DND-41 (cell line): ENCODE measurements at regions not wholly inside any gene's neighbourhood (a gene's known extent, or its start where the extent isn't known, plus 50 kb on each side); places are given as distances from the start of the nearest gene placed in this dataset.

Source experiments
- ATAC-seq: fragments of 200-7000 bp; cut with Tn5 transposase; 3 replicates; pipeline ENCODE4 v1.9.1; 2021; ENCODE audit warnings: low read depth; ENCODE audit not compliant: insufficient read depth
- DNase-seq: peaks from one replicate; pipeline ENCODE4 v3.0.0-alpha.2; 2020
- H2AFZ ChIP-seq: 2 replicates; pipeline ENCODE4 v1.6.0; 2012; ENCODE audit warnings: low read depth, low read length
- H3K27ac ChIP-seq: 2 replicates; pipeline ENCODE4 v1.5.1; 2012; ENCODE audit warnings: low read length, inconsistent platforms
- H3K27me3 ChIP-seq: fragments of 200-600 bp; sonication (generic); 2 replicates; pipeline ENCODE4 v1.6.0; 2012; ENCODE audit warnings: low read length, mild to moderate bottlenecking, inconsistent platforms; ENCODE audit not compliant: insufficient read depth, poor library complexity
- H3K36me3 ChIP-seq: 2 replicates; pipeline ENCODE4 v1.5.1; 2012; ENCODE audit warnings: low read length, inconsistent platforms; ENCODE audit not compliant: insufficient read depth
- H3K4me1 ChIP-seq: 2 replicates; pipeline ENCODE4 v1.5.1; 2012; ENCODE audit warnings: mild to moderate bottlenecking, low read length; ENCODE audit not compliant: insufficient read depth
- H3K4me2 ChIP-seq: 2 replicates; pipeline ENCODE4 v1.6.0; 2012; ENCODE audit warnings: mild to moderate bottlenecking, moderate library complexity, low read length, inconsistent platforms; ENCODE audit not compliant: insufficient read depth
- H3K4me3 ChIP-seq, 2 experiments: fragments of 200-600 bp in 1 of 2; shearing (Covaris generic) in 1 of 2; 2 replicates each; pipeline ENCODE4 v1.5.1; 2012 to 2016; ENCODE audit warnings: inconsistent platforms in 2 of 2, low read length in 2 of 2, mild to moderate bottlenecking in 2 of 2, low read depth in 1 of 2, moderate library complexity in 1 of 2
- H3K79me2 ChIP-seq: 2 replicates; pipeline ENCODE4 v1.6.0; 2012; ENCODE audit warnings: low read length, inconsistent platforms; ENCODE audit not compliant: insufficient read depth
- H3K9ac ChIP-seq: 2 replicates; pipeline ENCODE4 v1.6.0; 2012; ENCODE audit warnings: low read depth, mild to moderate bottlenecking, inconsistent platforms, low read length, moderate library complexity
- H3K9me3 ChIP-seq: 2 replicates; pipeline ENCODE4 v1.5.1; 2012; ENCODE audit warnings: low read length, moderate library complexity, mild to moderate bottlenecking, inconsistent platforms; ENCODE audit not compliant: insufficient read depth, severe bottlenecking
- H4K20me1 ChIP-seq: 2 replicates; pipeline ENCODE4 v1.6.0; 2012; ENCODE audit warnings: low read length; ENCODE audit not compliant: insufficient read depth
- CTCF ChIP-seq: IDR thresholded peaks from 2 replicates; pipeline ENCODE4 v1.5.1; 2012; ENCODE audit warnings: borderline replicate concordance, low read length, moderate library complexity, mild to moderate bottlenecking; ENCODE audit not compliant: poor library complexity, severe bottlenecking; ENCODE audit errors: extremely low read depth
- EZH2 ChIP-seq: IDR thresholded peaks from 3 replicates; pipeline ENCODE4 v1.6.1; 2012; ENCODE audit warnings: borderline replicate concordance, low read depth, mild to moderate bottlenecking, moderate library complexity, low read length, inconsistent platforms; ENCODE audit not compliant: severe bottlenecking

- DNase-seq (no peak), ATAC-seq (no peak)
- no peak overlapping the region for H3K4me2 ChIP-seq
- H3K36me3 ChIP-seq, result no peaks in the 10 kb centered on the region
- H3K9me3 ChIP-seq, result peaks cover 4% of the 10 kb centered on the region
- H3K4me1 ChIP-seq, result no peaks in the 10 kb centered on the region
- no peaks in the 10 kb centered on the region for H3K79me2 ChIP-seq
- H3K27me3 ChIP-seq, result no peaks in the 10 kb centered on the region
- no peak overlapping the region for H3K27ac ChIP-seq
- TF ChIP-seq CTCF (no peak), EZH2 (no peak)
- no peak overlapping the region for H3K4me3 ChIP-seq
- no peaks in the 10 kb centered on the region for H4K20me1 ChIP-seq
- H2AFZ ChIP-seq, result no peak overlapping the region
- no peak overlapping the region for H3K9ac ChIP-seq
Measured at GRCh38 chr12:30428098-30428497, 267.6 kb downstream of the IPO8 start.

GRCh38 chr12:30427555-30427954, 268.1 kb downstream of the IPO8 start:
- Histone ChIP-seq H3K9ac (no peak overlapping the region), H3K4me1 (no peaks in the 10 kb centered on the region), H3K27me3 (no peaks in the 10 kb centered on the region), H3K36me3 (no peaks in the 10 kb centered on the region), H3K4me2 (no peak overlapping the region), H3K4me3 (no peak overlapping the region), H2AFZ (no peak overlapping the region), H4K20me1 (no peaks in the 10 kb centered on the region), H3K9me3 (peaks cover 4% of the 10 kb centered on the region), H3K27ac (no peak overlapping the region), H3K79me2 (no peaks in the 10 kb centered on the region)
- no peak for TF ChIP-seq EZH2
- no peak for ATAC-seq
- DNase-seq, result no peak

GRCh38 chr12:30425445-30425844, 270.2 kb downstream of the IPO8 start:
- H3K79me2 ChIP-seq, result no peaks in the 10 kb centered on the region
- H3K36me3 ChIP-seq, result no peaks in the 10 kb centered on the region
- H2AFZ ChIP-seq, result no peak overlapping the region
- no peaks in the 10 kb centered on the region for H3K4me1 ChIP-seq
- H3K4me3 ChIP-seq, result no peak overlapping the region
- no peak for TF ChIP-seq EZH2
- TF ChIP-seq CTCF, result no peak
- DNase-seq (no peak), ATAC-seq (no peak)
- H3K9me3 ChIP-seq, result peaks cover 4% of the 10 kb centered on the region
- no peaks in the 10 kb centered on the region for H4K20me1 ChIP-seq
- H3K4me2 ChIP-seq, result no peak overlapping the region
- no peaks in the 10 kb centered on the region for H3K27me3 ChIP-seq
- no peak overlapping the region for H3K9ac ChIP-seq
- no peak overlapping the region for H3K27ac ChIP-seq

- no peak for ATAC-seq
- Histone ChIP-seq H3K9me3 (peaks cover 4% of the 10 kb centered on the region), H3K4me3 (no peak overlapping the region), H3K27me3 (no peaks in the 10 kb centered on the region), H2AFZ (no peak overlapping the region), H3K36me3 (no peaks in the 10 kb centered on the region), H3K4me2 (no peak overlapping the region), H4K20me1 (no peaks in the 10 kb centered on the region), H3K79me2 (no peaks in the 10 kb centered on the region), H3K9ac (no peak overlapping the region), H3K27ac (no peak overlapping the region), H3K4me1 (no peaks in the 10 kb centered on the region)
- DNase-seq, result no peak
- no peak for TF ChIP-seq EZH2
- TF ChIP-seq CTCF, result no peak
Measured at GRCh38 chr12:30423330-30423729, 272.3 kb downstream of the IPO8 start.
